ENCODE measurements at regions not wholly inside any gene's neighbourhood (a gene's known extent, or its start where the extent isn't known, plus 50 kb on each side); places are given as distances from the start of the nearest gene placed in this dataset.

GRCh38 chr5:158387499-158387898 lies 528.6 kb upstream of the CLINT1 start:
- ChIA-PET CTCF (ENCODE audit: low intra/inter-chr PET ratio, low total read pairs) (no interaction called here), POLR2A (no interaction called here)
- BruUV-seq (replicated peaks): no TSS peak
- no peak overlapping the region for H3K4me3 ChIP-seq (replicated peaks in 1 of 3; ENCODE audit: insufficient read depth in 1 of 3, low read depth in 2 of 3, low read length in 3 of 3)
- in situ Hi-C loops (cut with HindIII; ENCODE audit: extremely low pct_ligation_motif_present, low pct_unique_long_range_greater_than_20kb): no loop called here
- ATAC-seq (no peak), FAIRE-seq (no peak), DNase-seq (ENCODE audit: low spot score) (no peak)
- H3K79me2 ChIP-seq (ENCODE audit: insufficient read depth, low read length): no peaks in the 10 kb centered on the region
- H4K20me1 ChIP-seq (ENCODE audit: insufficient read depth, low read length): no peaks in the 10 kb centered on the region
- no peak overlapping the region for H3K27ac ChIP-seq (ENCODE audit: extremely low read length, insufficient read depth, low read length)
- H3K4me1 ChIP-seq (ENCODE audit: insufficient read depth, low read length): no peaks in the 10 kb centered on the region
- H2AFZ ChIP-seq (ENCODE audit: low read length): no peak overlapping the region
- H3K36me3 ChIP-seq (replicated peaks in 1 of 2; ENCODE audit: control insufficient read depth in 1 of 2, insufficient read depth in 2 of 2, low read length in 2 of 2): no peaks in the 10 kb centered on the region
- intact Hi-C loops (cut with micrococcal nuclease; ENCODE audit: unreplicated experiment): no loop called here
- H3K4me2 ChIP-seq (ENCODE audit: low read depth, low read length): no peak overlapping the region
- 4% methylated on average over 1 of the region's 1 CpG for WGBS (ENCODE audit: low lambda C conversion rate)
- no peak overlapping the region for H3K9ac ChIP-seq (ENCODE audit: insufficient read depth, low read depth, low read length)
- H3K9me3 ChIP-seq (ENCODE audit: low read length): peaks cover 21% of the 10 kb centered on the region; the same call in 1 of the 2 replicates
- no peaks in the 10 kb centered on the region for H3K27me3 ChIP-seq (ENCODE audit: control insufficient read depth in 1 of 2, insufficient read depth in 2 of 2, low read length in 2 of 2)
- TF ChIP-seq ZNF281 (CRISPR knock-in tag; IDR thresholded peaks at IDR 0.05; ENCODE audit: borderline replicate concordance) (no peak), ZNF333 (CRISPR knock-in tag; IDR thresholded peaks at IDR 0.05; ENCODE audit: borderline replicate concordance) (no peak), NFYB (CRISPR knock-in tag; IDR thresholded peaks at IDR 0.05) (no peak), ZBTB26 (CRISPR knock-in tag; IDR thresholded peaks at IDR 0.05; ENCODE audit: borderline replicate concordance) (no peak), MEIS1 (CRISPR knock-in tag; IDR thresholded peaks at IDR 0.05; ENCODE audit: borderline replicate concordance) (no peak), HDAC2 (CRISPR knock-in tag; IDR thresholded peaks at IDR 0.05) (no peak), ZFX (CRISPR knock-in tag; IDR thresholded peaks at IDR 0.05; ENCODE audit: low read depth) (no peak), MZF1 (CRISPR knock-in tag; IDR thresholded peaks at IDR 0.05; ENCODE audit: borderline replicate concordance) (no peak), HIVEP1 (CRISPR knock-in tag; IDR thresholded peaks at IDR 0.05) (no peak), TOE1 (CRISPR knock-in tag; IDR thresholded peaks at IDR 0.05) (no peak), CBX2 (IDR thresholded peaks at IDR 0.05; ENCODE audit: low read depth, low read length) (no peak), CBX2 (CRISPR knock-in tag; IDR thresholded peaks at IDR 0.05; ENCODE audit: low read depth) (no peak)
- TF ChIP-seq, protein P1, sequence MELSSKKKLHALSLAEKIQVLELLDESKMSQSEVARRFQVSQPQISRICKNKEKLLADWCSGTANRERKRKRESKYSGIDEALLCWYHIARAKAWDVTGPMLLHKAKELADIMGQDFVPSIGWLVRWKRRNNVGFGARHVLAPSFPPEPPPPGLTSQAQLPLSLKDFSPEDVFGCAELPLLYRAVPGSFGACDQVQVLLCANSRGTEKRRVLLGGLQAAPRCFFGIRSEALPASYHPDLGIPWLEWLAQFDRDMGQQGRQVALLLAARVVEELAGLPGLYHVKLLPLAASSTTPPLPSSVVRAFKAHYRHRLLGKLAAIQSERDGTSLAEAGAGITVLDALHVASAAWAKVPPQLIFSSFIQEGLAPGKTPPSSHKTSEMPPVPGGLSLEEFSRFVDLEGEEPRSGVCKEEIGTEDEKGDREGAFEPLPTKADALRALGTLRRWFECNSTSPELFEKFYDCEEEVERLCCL (CRISPR knock-in tag; IDR thresholded peaks at IDR 0.05; ENCODE audit: borderline replicate concordance): no peak
- TF ChIP-seq, protein P2, sequence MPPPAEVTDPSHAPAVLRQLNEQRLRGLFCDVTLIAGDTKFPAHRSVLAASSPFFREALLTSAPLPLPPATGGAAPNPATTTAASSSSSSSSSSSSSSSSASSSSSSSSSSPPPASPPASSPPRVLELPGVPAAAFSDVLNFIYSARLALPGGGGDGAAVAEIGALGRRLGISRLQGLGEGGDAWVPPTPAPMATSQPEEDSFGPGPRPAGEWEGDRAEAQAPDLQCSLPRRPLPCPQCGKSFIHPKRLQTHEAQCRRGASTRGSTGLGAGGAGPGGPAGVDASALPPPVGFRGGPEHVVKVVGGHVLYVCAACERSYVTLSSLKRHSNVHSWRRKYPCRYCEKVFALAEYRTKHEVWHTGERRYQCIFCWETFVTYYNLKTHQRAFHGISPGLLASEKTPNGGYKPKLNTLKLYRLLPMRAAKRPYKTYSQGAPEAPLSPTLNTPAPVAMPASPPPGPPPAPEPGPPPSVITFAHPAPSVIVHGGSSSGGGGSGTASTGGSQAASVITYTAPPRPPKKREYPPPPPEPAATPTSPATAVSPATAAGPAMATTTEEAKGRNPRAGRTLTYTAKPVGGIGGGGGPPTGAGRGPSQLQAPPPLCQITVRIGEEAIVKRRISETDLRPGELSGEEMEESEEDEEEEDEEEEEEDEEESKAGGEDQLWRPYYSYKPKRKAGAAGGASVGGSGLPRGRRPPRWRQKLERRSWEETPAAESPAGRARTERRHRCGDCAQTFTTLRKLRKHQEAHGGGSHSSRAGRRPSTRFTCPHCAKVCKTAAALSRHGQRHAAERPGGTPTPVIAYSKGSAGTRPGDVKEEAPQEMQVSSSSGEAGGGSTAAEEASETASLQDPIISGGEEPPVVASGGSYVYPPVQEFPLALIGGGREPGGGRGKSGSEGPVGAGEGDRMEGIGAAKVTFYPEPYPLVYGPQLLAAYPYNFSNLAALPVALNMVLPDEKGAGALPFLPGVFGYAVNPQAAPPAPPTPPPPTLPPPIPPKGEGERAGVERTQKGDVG (CRISPR knock-in tag; IDR thresholded peaks at IDR 0.05; ENCODE audit: borderline replicate concordance): no peak
- TF ChIP-seq, protein P3, sequence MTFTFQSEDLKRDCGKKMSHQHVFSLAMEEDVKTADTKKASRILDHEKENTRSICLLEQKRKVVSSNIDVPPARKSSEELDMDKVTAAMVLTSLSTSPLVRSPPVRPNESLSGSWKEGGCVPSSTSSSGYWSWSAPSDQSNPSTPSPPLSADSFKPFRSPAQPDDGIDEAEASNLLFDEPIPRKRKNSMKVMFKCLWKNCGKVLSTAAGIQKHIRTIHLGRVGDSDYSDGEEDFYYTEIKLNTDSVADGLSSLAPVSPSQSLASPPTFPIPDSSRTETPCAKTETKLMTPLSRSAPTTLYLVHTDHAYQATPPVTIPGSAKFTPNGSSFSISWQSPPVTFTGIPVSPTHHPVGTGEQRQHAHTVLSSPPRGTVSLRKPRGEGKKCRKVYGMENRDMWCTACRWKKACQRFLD (CRISPR knock-in tag; IDR thresholded peaks at IDR 0.05; ENCODE audit: borderline replicate concordance): no peak
